ENCODE measurements at regions not wholly inside any gene's neighbourhood (a gene's known extent, or its start where the extent isn't known, plus 50 kb on each side); places are given as distances from the start of the nearest gene placed in this dataset.

GRCh38 chr3:150357923-150358607, 50.0 kb upstream of the TSC22D2 start:
- no peak for DNase-seq
- H3K36me3 Mint-ChIP-seq (ENCODE audit: insufficient read depth in 2 of 2), result no peaks in the 10 kb centered on the region
- no peaks in the 10 kb centered on the region for H3K9me3 Mint-ChIP-seq
- no peaks in the 10 kb centered on the region for H3K27me3 Mint-ChIP-seq (ENCODE audit: low read depth)
- H3K27ac Mint-ChIP-seq, result no peak overlapping the region
- no peak overlapping the region for H3K4me3 Mint-ChIP-seq
- no peak for ATAC-seq (replicated peaks in 1 of 2)
- no peaks in the 10 kb centered on the region for H3K4me1 Mint-ChIP-seq (ENCODE audit: low read depth)

DNA sequence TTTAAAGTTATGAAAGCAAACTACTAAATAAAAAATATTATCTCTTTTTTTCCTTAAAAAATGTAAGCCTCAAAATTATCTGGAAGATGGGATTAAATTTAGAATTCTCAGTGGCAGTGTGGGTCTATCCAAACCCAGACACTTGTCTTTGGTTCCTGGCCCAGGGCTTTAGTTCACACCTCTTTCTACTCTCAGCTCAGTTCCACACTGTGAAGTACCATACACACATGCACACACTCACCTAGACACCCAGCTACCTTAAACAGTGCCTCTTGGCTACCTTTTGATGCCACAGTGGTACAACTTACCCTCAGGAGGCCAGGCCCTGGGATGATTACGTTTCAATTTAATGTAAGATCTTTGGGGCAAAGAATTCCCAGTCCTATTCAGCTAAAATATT, 51.0 kb upstream of the TSC22D2 start:
- no peaks in the 10 kb centered on the region for H3K36me3 Mint-ChIP-seq (ENCODE audit: insufficient read depth in 2 of 2)
- no peaks in the 10 kb centered on the region for H3K27me3 Mint-ChIP-seq (ENCODE audit: low read depth)
- H3K9me3 Mint-ChIP-seq, result no peaks in the 10 kb centered on the region
- no peak for DNase-seq
- no peak overlapping the region for H3K27ac Mint-ChIP-seq
- no peaks in the 10 kb centered on the region for H3K4me1 Mint-ChIP-seq (ENCODE audit: low read depth)
- no peak for ATAC-seq (replicated peaks in 1 of 2)
- no peak overlapping the region for H3K4me3 Mint-ChIP-seq

DNA sequence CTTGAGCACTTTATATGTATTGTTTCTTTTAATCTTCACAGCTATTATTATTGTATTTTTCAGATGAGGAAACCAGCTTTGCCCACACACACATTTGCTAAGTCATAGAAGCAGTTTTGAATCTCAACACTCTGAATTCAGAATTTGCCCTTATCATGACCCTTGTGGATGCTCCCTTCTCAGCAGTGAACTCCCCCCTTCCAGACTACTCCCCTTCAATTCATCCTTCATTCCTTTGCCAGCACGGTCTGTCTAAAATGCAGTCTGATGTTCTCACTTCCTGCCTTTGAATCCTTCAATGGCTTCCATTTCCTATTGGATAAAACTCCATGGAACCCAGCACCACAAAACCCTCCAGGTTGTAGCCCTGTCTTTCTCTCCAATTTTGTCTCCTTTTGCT, 52.5 kb upstream of the TSC22D2 start:
- H3K4me3 Mint-ChIP-seq, result no peak overlapping the region
- no peaks in the 10 kb centered on the region for H3K36me3 Mint-ChIP-seq (ENCODE audit: insufficient read depth in 2 of 2)
- no peaks in the 10 kb centered on the region for H3K27me3 Mint-ChIP-seq (ENCODE audit: low read depth)

GRCh38 chr3:150352931-150353330, 55.2 kb upstream of the TSC22D2 start:
- no peaks in the 10 kb centered on the region for H3K27me3 Mint-ChIP-seq (ENCODE audit: low read depth)
- H3K27ac Mint-ChIP-seq, result no peak overlapping the region
- DNase-seq (no peak), ATAC-seq (replicated peaks in 1 of 2) (no peak)
- no peak overlapping the region for H3K4me3 Mint-ChIP-seq
- H3K4me1 Mint-ChIP-seq (ENCODE audit: low read depth), result peaks cover 6% of the 10 kb centered on the region
- H3K9me3 Mint-ChIP-seq, result no peaks in the 10 kb centered on the region
- H3K36me3 Mint-ChIP-seq (ENCODE audit: insufficient read depth in 2 of 2), result no peaks in the 10 kb centered on the region

More for the DNA sequence above, 52.5 kb upstream of the TSC22D2 start:
- Mint-ChIP-seq H3K4me1 (ENCODE audit: low read depth) (no peaks in the 10 kb centered on the region), H3K9me3 (no peaks in the 10 kb centered on the region), H3K27ac (no peak overlapping the region)
- ATAC-seq (replicated peaks in 1 of 2) (no peak), DNase-seq (no peak)

DNA sequence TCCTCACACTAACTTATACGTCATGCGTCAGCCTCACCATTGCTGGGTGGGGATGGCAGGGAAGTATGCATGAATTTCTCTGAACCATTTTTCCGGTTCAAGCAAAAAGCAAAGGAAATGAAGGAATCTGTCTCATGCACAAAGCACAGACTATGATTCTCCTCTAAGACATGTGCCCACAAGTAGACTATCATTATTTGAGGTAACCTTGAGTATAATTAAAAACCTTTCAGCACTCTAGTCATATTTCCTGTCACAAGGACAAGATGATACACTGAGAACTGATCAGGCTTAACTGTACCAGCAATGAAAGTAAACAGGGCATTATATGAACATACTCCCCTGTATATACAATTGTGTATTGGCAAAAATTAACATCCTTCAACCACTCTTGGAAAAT, 56.7 kb upstream of the TSC22D2 start:
- no peak overlapping the region for H3K4me3 Mint-ChIP-seq
- H3K9me3 Mint-ChIP-seq, result no peaks in the 10 kb centered on the region
- no peaks in the 10 kb centered on the region for H3K36me3 Mint-ChIP-seq (ENCODE audit: insufficient read depth in 2 of 2)
- peaks cover 6% of the 10 kb centered on the region for H3K4me1 Mint-ChIP-seq (ENCODE audit: low read depth)
- no peak for ATAC-seq (replicated peaks in 1 of 2)
- DNase-seq, result no peak
- peaks cover 3% of the 10 kb centered on the region for H3K27me3 Mint-ChIP-seq (ENCODE audit: low read depth)
- no peak overlapping the region for H3K27ac Mint-ChIP-seq

DNA sequence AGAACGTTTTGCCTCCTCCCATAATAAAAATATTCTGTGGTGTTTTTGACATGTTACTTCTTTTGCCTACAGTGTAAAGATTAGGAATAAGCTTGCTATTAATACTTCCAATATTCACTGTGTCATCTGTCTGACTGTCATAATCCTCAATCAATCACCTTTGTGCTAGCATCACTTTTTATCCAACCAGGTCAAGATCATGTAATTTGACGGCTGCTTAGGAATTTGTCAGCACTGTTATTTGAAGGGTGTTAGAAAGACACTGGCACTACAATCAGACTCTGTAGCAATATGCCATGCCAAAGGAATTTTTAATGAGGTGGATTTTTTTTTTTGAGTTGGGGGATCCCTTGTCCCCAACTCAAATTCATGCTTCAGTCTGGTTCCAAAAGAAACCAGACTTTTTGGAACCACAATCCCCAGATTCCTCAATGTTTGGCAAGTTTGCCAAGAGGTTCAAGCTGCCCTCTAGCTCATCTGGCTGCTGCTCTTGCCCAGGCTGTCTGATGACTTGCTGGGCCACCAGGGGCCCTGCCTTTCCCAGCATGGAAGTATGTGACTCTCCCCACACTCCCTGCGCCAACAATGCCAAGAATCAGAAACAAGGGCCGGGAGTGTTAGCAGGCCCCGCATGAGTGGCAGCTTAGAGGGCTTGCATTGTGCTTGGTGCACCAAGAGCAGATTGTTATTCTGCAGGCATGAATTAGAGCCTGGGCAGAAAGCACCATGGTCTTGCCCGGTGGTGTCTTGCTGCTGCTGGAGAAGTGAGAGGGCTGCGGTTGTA, 58.6 kb upstream of the TSC22D2 start:
- no peak overlapping the region for H3K4me3 Mint-ChIP-seq
- H3K27ac Mint-ChIP-seq, result no peak overlapping the region
- H3K9me3 Mint-ChIP-seq, result no peaks in the 10 kb centered on the region
- no peaks in the 10 kb centered on the region for H3K36me3 Mint-ChIP-seq (ENCODE audit: insufficient read depth in 2 of 2)
- H3K27me3 Mint-ChIP-seq (ENCODE audit: low read depth), result peaks cover 11% of the 10 kb centered on the region
- peaks cover 6% of the 10 kb centered on the region for H3K4me1 Mint-ChIP-seq (ENCODE audit: low read depth)
- ATAC-seq (replicated peaks in 1 of 2) (no peak), DNase-seq (no peak)

- ATAC-seq (replicated peaks in 1 of 2) (peak; percentile 68 to 70), DNase-seq (no peak)
- H3K4me1 Mint-ChIP-seq (ENCODE audit: low read depth), result peaks cover 6% of the 10 kb centered on the region
- H3K9me3 Mint-ChIP-seq, result no peaks in the 10 kb centered on the region
- H3K36me3 Mint-ChIP-seq (ENCODE audit: insufficient read depth in 2 of 2), result no peaks in the 10 kb centered on the region
- H3K27me3 Mint-ChIP-seq (ENCODE audit: low read depth), result peaks cover 17% of the 10 kb centered on the region
- no peak overlapping the region for H3K4me3 Mint-ChIP-seq
- no peak overlapping the region for H3K27ac Mint-ChIP-seq
These were observed 59.6 kb upstream of the TSC22D2 start for GRCh38 chr3:150348500-150348899.

DNA sequence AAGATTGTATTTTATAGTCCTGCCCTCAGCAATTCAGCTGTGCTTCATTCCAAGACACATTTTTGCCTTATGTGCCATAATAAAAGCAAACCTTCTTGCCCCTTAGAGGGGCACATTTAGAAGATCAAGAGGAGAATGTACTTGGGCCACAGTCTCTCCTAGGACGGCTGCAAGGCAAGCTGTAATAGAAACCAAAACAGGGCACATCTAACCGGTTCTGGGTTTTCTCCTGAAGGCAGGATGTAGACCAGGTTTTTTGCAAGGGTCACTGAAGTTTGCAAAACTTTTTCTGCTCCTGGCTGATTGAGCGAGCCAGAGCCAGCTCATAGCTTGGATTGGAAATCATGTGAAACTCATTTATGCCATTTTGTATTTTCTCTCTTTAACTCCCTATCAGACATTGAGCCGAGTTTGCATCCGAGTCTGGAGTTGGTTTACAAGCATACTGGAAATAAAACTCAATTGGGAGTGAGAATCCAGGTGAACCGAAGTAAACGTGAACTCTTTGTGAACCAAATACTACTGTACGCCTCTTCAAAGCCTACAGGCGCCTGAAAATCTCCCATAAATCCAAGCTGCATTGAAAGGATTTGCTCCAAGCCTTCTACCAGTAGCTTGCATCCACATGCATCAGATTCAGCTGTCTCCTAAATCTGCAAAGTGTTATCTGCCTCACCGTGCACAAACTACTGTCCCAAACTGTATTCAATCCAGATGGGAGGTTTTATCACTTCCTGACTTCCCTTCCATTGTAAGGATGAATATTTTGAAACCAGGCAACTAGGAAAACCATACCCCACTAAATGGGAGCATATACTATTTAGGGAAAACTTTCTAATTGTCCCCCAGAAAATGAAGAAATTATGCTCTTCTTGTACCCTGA, 60.9 kb upstream of the TSC22D2 start:
- H3K4me1 Mint-ChIP-seq (ENCODE audit: low read depth), result peaks cover 6% of the 10 kb centered on the region
- H3K27me3 Mint-ChIP-seq (ENCODE audit: low read depth), result peaks cover 17% of the 10 kb centered on the region
- no peaks in the 10 kb centered on the region for H3K9me3 Mint-ChIP-seq
- DNase-seq (no peak), ATAC-seq (replicated peaks in 1 of 2) (no peak)
- no peak overlapping the region for H3K4me3 Mint-ChIP-seq
- H3K27ac Mint-ChIP-seq, result no peak overlapping the region
- H3K36me3 Mint-ChIP-seq (ENCODE audit: insufficient read depth in 2 of 2), result no peaks in the 10 kb centered on the region

- Mint-ChIP-seq H3K27me3 (ENCODE audit: low read depth) (peaks cover 17% of the 10 kb centered on the region), H3K27ac (no peak overlapping the region), H3K4me1 (ENCODE audit: low read depth) (peaks cover 6% of the 10 kb centered on the region), H3K36me3 (ENCODE audit: insufficient read depth in 2 of 2) (no peaks in the 10 kb centered on the region), H3K9me3 (no peaks in the 10 kb centered on the region), H3K4me3 (no peak overlapping the region)
- ATAC-seq (replicated peaks in 1 of 2), result no peak
- DNase-seq, result no peak
These were observed 61.8 kb upstream of the TSC22D2 start for GRCh38 chr3:150346266-150346665.

- H3K4me1 Mint-ChIP-seq (ENCODE audit: low read depth), result peaks cover 6% of the 10 kb centered on the region
- H3K27ac Mint-ChIP-seq, result no peak overlapping the region
- ATAC-seq (replicated peaks in 1 of 2), result no peak
- no peak overlapping the region for H3K4me3 Mint-ChIP-seq
- H3K36me3 Mint-ChIP-seq (ENCODE audit: insufficient read depth in 2 of 2), result no peaks in the 10 kb centered on the region
- DNase-seq, result no peak
- peaks cover 17% of the 10 kb centered on the region for H3K27me3 Mint-ChIP-seq (ENCODE audit: low read depth)
- H3K9me3 Mint-ChIP-seq, result no peaks in the 10 kb centered on the region
These were observed 63.0 kb upstream of the TSC22D2 start for GRCh38 chr3:150345021-150345538.

- Mint-ChIP-seq H3K4me1 (ENCODE audit: low read depth) (peaks cover 6% of the 10 kb centered on the region), H3K9me3 (no peaks in the 10 kb centered on the region), H3K36me3 (ENCODE audit: insufficient read depth in 2 of 2) (no peaks in the 10 kb centered on the region), H3K27me3 (ENCODE audit: low read depth) (peaks cover 17% of the 10 kb centered on the region), H3K27ac (no peak overlapping the region), H3K4me3 (no peak overlapping the region)
- DNase-seq, result no peak
- no peak for ATAC-seq (replicated peaks in 1 of 2)
These were observed 63.9 kb upstream of the TSC22D2 start for GRCh38 chr3:150344079-150344759.

- H3K27ac Mint-ChIP-seq, result no peak overlapping the region
- peaks cover 20% of the 10 kb centered on the region for H3K27me3 Mint-ChIP-seq (ENCODE audit: low read depth)
- no peak for ATAC-seq (replicated peaks in 1 of 2)
- no peak overlapping the region for H3K4me3 Mint-ChIP-seq
- no peaks in the 10 kb centered on the region for H3K36me3 Mint-ChIP-seq (ENCODE audit: insufficient read depth in 2 of 2)
- H3K4me1 Mint-ChIP-seq (ENCODE audit: low read depth), result no peaks in the 10 kb centered on the region
- H3K9me3 Mint-ChIP-seq, result peaks cover 0 to 1% of the 10 kb centered on the region in 2 donors
- no peak for DNase-seq
These were observed 65.1 kb upstream of the TSC22D2 start for GRCh38 chr3:150342896-150343467.

Measured in activated T-cell treated with anti-CD3 and anti-CD28 coated beads, Interleukin-2, amount 50 U/mL, for 72 hours (primary cell).